GM04504 (cell line): ENCODE measurements at regions not wholly inside any gene's neighbourhood (a gene's known extent, or its start where the extent isn't known, plus 50 kb on each side); places are given as distances from the start of the nearest gene placed in this dataset.

ENCODE experiments used
- DNase-seq: peaks from one replicate; pipeline ENCODE4 v3.0.0-alpha.2; 2012; ENCODE audit warnings: low read depth

DNA sequence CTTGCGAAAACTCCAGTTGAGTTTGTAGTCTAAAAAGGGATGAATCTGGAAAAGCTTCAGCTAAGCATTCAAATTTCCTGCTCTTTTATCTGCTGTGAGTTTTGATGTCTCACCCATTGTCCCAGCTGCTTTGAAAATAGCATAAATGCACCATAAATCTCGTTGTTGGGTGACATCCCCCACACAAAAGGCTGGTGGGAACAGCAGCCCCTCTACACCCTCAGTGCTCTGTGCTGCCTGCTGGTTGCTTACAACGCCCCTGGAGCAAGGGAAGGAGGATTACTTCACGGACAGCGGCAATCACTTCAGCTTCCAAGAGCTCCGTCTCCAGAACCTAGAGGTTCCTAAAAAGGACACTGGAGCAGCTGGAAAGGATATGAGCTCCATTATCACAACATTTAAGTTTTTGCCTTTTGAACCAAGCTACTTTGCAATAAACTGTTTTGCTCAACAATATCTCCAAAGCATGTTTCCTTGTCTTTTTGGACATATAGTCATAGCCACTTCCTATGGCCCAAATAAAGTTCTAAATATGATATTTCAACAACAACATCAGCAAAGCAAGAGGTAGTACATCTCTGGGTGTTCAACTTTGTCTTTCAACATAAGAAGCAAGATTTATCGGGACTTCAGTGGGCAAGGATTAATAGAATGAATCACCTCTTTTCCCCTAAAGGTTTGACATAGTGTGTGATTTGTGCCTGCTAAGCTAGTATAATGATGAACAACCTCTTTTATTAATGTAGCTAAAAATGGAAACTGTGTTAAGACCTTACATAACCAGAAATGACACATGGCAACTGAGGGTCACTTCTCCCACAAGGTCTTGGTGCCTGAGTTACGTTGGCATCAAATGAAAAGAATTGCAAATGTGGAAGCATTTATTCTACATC lies 413.5 kb downstream of the TXNL1 start:
- DNase-seq, result no peak

DNA sequence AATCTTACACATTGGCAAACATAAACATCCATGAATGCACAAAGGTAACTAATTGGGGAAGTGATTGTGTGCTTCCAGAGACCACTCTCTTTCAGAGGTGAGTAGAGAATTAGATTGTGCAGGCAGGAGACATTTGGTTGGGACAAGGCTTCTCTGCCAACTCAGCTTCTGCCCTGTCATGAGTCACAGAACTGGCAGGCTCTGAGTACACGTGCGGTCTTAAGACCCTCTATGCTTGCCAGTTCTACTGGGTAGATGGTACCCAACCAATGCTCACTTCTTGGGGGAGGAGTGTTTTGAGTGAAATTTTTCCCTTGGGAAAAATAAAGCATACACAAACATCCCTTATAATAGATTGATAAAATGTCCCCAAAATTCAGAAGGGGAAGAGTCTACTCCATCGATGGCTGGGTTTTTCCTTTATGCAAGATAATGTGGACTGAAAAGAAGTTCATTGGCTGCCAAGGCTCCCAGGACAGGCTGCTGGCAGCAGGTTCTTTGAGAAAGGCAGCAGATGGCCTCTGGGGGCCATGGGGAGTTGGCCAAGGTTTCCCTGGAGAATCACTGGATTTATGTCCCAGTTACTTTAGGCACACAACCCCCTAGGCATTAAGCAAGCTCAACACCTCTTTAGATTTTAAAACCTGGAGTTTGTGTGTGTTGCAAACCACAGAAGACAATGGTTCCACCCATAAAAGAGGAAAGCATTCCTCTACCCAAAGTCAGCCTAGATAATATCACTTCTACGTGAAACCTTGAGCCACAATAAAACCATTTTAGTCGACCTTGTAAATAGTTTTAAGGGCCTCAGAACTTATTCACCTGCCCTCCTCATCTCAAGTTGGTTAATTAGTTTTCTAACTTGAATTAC lies 417.0 kb downstream of the TXNL1 start:
- no peak for DNase-seq

DNA sequence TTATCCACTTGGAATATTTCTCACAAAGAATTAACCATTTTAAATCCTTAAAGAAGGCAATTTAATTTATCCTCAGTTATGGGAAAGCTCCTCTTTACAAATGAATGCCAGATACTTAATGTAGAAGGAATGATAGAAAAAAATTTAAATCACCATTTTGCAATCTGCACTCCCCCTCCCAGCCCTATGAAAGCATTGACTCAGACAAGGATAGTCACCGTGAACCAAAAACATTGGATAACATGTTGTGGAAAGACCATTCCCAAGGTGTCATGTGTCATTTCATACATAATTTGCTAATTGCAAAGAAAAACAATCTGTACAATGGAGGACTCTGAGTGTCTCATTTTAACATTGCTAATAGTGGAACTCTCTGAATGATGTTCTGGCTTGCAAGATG lies 421.0 kb downstream of the TXNL1 start:
- no peak for DNase-seq

DNA sequence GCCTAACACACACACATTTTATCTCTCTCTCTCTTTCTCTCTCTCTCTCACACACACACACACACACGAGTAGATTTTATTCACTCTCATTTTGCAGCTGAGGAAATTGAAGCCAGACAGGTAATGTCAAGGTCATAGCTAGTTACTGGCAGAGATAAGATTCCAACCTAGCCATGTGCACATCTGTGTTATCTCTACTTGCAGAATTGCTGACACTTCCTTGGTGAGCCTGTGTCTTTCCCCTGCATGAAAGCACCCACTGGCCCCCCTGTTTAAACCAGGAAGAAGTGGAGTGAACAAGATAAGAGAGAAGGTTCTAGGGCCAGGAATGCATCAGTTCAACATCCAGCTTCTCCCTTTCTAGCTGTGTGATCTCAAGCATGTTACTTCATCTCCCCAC lies 423.7 kb downstream of the TXNL1 start:
- no peak for DNase-seq

DNA sequence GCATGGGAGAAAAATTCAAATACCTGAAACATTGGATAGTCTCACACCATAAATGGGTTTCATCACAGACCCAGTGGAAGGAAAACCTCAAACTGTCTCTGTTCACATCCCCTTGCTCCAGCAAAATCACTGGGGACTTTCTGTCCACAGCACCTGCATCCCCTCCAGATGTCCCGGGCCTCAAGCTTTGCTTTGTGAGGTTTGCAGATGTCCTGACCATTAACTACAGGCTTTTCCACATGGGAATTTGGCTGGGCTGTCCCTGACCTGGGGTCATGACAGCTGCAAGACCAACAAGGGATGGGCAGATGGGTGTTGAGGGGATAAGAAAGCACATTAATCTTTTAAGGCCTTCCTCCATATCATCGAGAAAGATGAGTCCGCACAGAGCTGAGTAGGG lies 427.9 kb downstream of the TXNL1 start:
- DNase-seq, result no peak

DNA sequence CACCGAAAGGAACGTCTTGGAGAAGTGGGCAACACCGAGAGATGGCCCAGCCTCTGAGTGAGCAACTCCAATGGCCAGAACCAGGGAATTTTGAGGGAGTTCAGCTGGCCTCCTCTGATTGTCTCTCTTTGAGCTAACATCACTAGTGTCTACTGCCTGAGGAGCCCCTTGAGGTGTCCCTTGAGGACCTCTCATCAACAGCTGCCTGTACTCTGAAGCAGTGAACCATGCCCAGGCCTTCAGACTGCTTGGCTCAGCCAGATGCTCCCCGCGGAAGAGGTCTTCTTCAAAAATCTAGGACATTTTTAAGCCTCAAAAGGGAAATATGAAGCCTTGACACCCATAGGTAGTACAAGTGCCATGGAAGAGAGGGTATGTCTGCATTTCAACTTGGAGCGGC lies 430.4 kb downstream of the TXNL1 start:
- DNase-seq, result no peak

DNA sequence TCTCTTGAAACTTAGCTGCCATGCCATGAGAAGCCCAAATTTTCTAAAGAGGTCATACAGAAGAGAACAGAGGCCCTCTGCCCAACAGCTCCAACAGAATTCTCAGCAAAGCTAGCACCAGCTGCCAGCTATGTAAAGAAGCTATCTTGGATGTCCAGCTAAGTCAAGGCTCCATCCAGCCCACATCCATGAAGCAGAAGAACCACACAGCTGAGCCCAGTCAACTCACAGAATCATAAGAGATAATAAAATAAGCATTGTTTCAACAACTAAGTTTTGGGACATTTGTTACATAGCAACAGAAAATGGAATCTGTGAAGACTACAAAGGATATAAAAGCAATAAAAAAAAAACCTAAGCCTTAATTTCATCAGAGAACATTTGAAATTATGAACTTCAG lies 434.3 kb downstream of the TXNL1 start:
- no peak for DNase-seq

DNA sequence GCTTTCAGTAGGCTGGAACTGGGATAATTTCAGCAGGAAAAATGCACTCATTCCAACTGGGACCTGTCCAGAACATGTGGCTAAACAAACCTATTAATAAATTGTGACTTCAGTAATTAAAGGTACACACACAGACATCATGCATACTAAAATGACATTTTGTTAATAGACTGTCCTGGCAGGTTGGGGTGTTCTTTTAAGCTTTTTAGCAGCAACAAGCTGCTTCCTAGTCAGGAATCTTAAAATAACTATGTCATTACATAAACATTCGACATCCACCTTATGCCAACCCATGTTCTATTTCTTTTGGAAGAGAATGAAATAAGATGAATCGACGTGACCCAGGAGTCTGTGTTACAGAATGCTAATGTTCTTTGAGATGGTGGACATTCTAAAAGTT lies 435.7 kb downstream of the TXNL1 start:
- no peak for DNase-seq

DNA sequence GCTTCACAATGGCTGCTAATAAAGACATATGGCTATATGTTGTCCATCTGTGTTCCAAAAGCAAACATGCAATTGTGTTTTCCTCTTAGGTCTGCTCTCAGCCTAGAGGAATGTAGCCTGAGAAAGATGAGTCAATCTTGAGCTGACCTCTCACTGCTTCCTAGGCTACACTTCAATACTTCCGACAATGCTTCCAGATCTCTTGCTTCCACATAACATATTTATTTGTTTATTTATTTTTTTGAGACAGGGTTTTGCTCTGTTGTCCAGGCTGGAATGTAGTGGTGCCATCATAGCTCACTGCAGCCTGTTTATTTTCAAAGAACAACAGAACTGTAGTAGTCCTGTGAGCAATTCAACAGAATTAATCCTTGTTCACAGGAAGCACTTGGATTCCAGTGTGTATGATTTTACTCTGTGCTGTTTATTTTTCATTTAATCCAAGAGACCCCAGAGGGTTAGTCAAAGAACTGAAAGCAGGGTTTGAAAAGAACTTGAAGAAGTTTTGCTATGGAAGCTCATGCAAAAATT lies 437.9 kb downstream of the TXNL1 start:
- DNase-seq, result peak; percentile 29

DNA sequence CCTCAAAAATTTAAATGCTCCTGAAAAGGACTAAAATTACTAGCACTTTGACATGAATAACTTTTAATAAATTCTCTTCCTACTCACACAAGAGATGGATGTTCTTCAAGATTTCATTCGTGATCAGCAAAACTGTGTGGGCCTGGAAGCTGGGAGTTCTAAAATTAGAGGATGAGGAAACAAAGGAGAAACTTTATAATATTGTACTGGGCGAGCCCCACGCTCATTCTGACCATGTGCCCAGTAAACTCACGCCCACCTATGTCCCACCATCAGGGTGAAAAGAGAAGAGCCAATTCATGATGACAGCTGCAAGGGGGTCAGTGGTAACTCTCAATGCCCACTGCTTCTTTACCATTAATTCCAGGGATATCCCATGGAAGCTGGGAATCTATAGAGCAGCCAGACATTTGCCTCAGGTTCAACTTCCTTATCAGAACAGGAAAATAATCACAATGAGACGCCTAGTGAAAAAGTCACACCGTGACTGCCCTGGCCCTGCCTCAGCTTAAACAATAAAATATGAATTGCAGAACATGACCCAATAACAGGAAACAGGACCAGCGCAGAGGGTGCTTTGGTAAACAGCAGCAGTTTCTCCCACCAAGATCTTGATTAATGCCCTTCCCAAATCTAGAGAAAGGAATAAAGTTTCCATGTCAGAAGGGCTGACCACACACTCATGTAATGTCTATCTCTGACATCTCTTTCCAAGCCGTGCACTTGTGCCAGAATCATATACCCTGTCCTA lies 438.6 kb downstream of the TXNL1 start:
- no peak for DNase-seq

DNA sequence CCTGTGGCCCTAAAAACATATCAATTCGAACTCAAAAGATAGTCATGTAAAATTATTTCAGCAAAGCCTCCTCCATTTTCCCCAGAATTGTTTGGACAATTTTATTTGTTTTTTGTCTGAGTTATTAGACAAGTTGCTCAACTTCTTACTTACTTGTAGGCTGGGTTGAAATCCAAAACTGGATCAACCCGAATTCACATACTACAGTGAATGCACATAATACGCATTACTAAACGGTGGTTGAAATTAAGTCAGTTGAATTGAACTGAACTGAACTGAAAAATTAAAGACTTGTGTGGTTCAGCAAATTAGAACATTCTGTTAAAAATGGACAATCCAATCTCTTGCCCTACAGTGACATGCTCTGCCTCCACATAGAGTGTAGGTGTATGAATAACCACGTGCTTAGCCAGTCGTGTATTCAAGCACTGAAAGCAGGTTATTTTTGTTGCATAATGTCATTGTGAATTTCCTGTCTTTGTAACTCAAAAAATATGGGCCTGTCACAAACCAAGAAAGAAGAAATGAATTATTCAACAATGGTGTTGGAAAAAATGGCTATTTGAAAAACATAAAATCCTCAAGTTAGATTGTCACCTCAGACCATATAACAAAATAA lies 441.0 kb downstream of the TXNL1 start:
- DNase-seq, result no peak

DNA sequence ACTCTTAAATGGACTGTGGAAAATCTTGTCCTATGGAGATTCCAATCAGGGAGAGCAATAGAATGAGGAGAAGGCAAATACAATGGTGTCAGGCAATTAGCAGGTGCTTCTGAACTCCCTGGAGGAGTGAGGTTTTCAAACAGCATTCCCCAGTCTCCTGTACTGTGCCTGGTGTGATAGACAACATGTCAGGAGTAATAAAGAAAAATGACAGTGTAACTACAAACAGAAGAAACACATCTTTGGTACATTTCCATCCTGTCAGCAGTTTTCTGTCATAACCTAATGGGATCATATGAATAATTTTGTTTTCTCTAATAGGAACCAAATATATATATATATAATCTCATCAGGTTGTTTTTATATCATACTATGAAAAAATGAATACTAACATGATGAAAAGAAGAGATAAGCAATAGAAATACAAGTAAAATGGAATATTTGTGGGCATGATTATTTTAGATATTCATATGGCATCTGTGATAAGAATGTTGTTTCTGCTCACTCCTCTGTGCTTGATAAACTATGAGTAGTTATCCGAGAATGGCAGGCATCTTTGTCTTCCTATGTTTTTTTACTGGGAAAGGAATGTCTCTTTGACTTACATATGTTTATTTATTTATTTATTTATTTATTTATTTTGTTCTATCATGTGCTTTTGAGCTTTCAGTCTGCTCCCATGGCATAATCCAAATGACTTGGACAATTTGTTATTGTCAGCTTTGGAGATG lies 441.7 kb downstream of the TXNL1 start:
- no peak for DNase-seq

DNA sequence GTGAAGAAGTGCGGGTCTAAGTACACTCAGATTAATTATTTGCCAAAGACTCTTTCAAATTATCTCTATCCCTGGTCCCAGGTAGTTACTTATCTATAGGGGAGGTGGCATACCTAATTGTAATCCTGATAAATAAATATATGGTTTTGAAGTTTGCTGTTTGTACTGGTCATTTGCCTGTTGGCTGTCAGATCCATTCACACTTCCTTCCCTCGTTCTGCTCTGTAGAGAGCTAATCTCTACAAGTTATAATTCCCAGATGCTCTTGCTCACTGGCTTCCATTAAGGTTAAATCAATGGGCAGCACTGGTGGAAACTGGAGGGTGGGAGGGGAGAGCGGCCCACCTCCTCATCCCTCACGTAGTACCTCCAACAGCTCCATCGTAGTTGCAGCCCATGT lies 447.1 kb downstream of the TXNL1 start:
- DNase-seq, result no peak

DNA sequence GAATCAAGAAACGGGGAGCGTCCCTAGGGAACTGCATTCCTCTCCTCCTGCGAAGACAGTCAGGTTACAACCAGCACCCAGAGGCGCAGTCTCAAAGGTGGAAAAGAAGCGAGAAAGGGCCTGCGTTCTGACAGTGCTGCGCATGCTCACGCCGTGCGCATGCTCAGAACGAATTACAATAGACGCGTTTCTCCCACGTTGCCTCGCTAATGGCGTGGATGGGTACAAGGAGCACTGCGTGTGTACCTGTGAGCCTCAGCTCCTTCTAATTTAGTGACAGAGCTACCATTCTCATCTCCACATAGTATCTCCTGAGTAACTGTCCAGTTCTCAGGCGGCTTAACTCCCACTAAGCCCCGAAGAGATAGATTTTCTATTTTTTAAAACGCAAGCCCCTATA lies 448.8 kb downstream of the TXNL1 start:
- DNase-seq, result no peak

DNA sequence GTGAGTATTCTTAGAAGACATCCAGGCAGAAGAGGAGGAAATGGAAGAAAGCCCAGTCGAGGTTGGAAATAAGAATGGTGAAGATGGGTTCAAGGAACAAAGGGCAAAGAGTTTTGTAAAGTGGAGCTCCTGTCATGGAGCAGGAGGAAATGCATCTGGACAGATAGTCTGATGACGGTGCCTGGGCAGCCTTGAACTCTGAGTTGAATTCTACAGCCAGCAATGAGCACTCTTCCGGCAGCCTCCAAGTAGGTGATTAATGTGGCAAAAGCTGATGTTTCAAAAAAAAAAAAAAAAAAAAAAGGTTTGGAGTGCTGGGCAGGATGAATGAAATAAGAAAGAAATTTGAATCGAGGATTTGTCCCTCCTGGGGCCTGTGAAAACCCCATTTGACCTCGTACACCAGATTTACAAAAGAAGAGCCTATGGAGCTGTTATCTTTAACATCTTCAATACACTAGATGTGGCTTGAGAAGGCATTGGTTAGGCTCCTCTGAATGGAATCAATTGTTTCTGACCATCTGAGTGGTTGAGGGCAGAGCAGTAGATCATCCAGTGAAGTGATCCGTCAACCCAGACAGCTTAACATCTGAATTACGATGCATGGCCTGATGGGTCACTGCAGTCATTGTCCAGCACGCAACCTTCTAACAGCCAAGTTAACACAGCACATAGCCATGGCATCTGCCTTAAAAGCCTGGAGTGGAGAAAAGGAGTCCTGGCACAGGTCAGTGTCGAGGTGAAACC lies 449.7 kb downstream of the TXNL1 start:
- no peak for DNase-seq

DNA sequence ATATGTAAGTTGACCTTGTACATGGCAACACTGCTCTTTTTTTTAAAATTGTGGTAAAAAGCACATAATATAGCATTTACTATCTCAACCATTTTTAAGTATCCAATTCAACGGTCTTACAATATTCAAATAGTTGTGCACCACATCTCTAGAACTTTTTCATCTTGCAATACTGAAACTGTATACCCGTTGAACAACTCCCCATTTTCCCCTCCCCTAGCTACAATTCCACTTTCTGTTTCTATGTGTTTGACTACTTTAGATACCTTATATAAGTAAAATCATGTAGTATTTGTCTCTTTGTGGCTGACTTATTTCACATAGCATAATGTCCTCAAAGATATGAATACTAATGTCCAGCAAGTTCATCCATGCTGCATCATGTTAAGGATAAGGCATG lies 452.1 kb downstream of the TXNL1 start:
- no peak for DNase-seq

DNA sequence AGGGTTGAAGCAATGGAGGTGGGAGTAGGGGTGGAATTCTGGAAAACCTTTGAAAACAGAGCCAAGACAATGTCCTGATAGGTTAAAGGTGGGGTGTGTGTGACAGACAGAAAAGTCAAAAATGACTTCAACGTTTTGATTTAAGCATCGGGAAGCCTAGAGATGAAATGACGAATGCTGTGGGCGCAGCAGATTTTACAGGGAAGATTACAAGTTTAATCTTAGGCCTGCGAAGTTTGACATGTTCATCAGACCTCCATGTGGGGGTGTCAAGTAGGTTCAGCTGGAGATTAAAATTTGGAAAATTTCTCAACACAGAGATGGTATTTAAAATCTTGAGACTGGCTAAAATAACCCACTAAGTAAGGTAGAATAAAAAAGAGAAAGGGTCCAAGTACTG lies 453.3 kb downstream of the TXNL1 start:
- no peak for DNase-seq

DNA sequence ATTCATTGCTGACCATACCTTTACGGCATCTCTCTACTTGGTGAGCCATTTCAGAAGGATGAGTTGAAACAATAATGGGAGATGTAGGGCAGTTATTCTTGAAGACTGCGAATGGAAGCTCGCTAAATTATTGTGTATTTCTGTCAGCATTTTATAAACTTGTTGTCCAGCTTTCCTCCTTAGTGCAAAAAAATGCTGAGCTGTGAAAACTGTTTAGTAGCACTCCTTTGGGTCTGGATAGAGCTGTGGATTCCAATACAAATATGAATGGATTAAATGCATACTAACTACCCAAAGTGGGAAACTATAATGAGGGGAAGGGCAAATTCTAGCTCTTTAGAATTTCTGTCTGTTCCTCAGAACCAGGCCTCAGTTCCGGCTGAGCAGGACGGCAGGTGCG lies 461.6 kb downstream of the TXNL1 start:
- DNase-seq, result no peak

DNA sequence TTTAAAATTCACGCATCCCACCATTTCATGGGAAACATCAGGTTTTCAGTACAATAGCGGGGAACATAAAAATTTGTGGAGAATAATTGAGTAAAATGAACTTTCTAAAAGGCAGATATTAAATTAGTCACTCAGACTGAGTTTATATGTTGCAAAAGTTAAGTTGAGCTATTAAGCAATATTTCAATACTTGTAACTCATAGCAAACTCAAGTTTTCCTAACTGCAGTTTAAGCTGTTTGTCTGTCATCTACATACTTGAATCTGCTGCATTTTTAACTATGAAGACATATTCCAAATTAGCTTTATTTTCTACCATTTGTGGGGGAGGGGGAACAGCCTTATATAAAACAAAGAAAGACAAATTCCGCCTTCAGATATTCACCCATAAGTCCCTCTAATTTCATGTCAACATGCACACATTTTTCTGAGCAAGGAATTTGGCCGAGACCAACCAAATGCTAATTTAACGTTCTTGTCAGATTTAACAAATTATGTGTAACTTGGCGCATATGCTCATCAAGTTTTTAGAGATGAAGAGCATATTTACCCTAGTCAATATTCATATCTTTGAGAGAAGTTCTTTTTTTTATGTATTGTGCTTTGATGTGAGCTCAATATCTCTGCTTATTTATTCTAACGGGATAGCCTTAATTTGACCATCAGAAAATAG lies 462.9 kb downstream of the TXNL1 start:
- DNase-seq, result no peak
